ENCODE measurements at regions not wholly inside any gene's neighbourhood (a gene's known extent, or its start where the extent isn't known, plus 50 kb on each side); places are given as distances from the start of the nearest gene placed in this dataset.

GRCh38 chr1:221035662-221036153 is 156.5 kb downstream of the HLX start:
- H3K4me3 Mint-ChIP-seq (ENCODE audit: unreplicated experiment), result no peak overlapping the region
- Histone ChIP-seq H3K27ac (ENCODE audit: low read depth, low read length) (peak overlapping the region; percentile 13), H3K4me1 (ENCODE audit: insufficient read depth, low read length) (peaks cover 6% of the 10 kb centered on the region), H3K4me2 (ENCODE audit: low read length) (peak overlapping the region; percentile 76), H3K27me3 (ENCODE audit: insufficient read depth, low read length) (no peaks in the 10 kb centered on the region), H3K36me3 (ENCODE audit: insufficient read depth, low read length) (no peaks in the 10 kb centered on the region), H3K9ac (ENCODE audit: low read length) (peak overlapping the region; percentile 28), H3K9me3 (ENCODE audit: insufficient read depth, low read depth, low read length) (no peaks in the 10 kb centered on the region), H3K4me3 (ENCODE audit: insufficient read depth, low read depth, low read length) (peak overlapping the region; percentile 29), H3K79me2 (ENCODE audit: insufficient read depth, low read length) (no peaks in the 10 kb centered on the region), H2AFZ (ENCODE audit: low read depth, low read length) (peak overlapping the region; percentile 38), H4K20me1 (ENCODE audit: insufficient read depth, low read length) (no peaks in the 10 kb centered on the region)
- H3K27ac Mint-ChIP-seq (ENCODE audit: unreplicated experiment), result no peak overlapping the region
- DNase-seq (ENCODE audit: low read depth) (peak; percentile 63), FAIRE-seq (no peak)
- no peaks in the 10 kb centered on the region for H3K36me3 Mint-ChIP-seq (ENCODE audit: low read depth, unreplicated experiment)
- peaks cover 3% of the 10 kb centered on the region for H3K27me3 Mint-ChIP-seq (ENCODE audit: low read depth, unreplicated experiment)
- peaks cover 2% of the 10 kb centered on the region for H3K9me3 Mint-ChIP-seq (ENCODE audit: unreplicated experiment)
- TF ChIP-seq EZH2 (IDR thresholded peaks at IDR 0.05; ENCODE audit: insufficient read depth, low read length) (no peak), CTCF (IDR thresholded peaks at IDR 0.05; ENCODE audit: insufficient read depth, low read depth, low read length) (no peak)
- peaks cover 5% of the 10 kb centered on the region for H3K4me1 Mint-ChIP-seq (ENCODE audit: low read depth, unreplicated experiment)

- Histone ChIP-seq H3K27me3 (ENCODE audit: insufficient read depth, low read length) (no peaks in the 10 kb centered on the region), H3K9me3 (ENCODE audit: insufficient read depth, low read depth, low read length) (no peaks in the 10 kb centered on the region), H3K79me2 (ENCODE audit: insufficient read depth, low read length) (no peaks in the 10 kb centered on the region), H3K36me3 (ENCODE audit: insufficient read depth, low read length) (no peaks in the 10 kb centered on the region), H3K4me2 (ENCODE audit: low read length) (no peak overlapping the region), H4K20me1 (ENCODE audit: insufficient read depth, low read length) (no peaks in the 10 kb centered on the region), H3K4me1 (ENCODE audit: insufficient read depth, low read length) (peaks cover 6% of the 10 kb centered on the region), H3K27ac (ENCODE audit: low read depth, low read length) (no peak overlapping the region), H3K9ac (ENCODE audit: low read length) (no peak overlapping the region), H3K4me3 (ENCODE audit: insufficient read depth, low read depth, low read length) (no peak overlapping the region), H2AFZ (ENCODE audit: low read depth, low read length) (no peak overlapping the region)
- no peak for FAIRE-seq
- Mint-ChIP-seq H3K9me3 (ENCODE audit: unreplicated experiment) (peaks cover 2% of the 10 kb centered on the region), H3K27me3 (ENCODE audit: low read depth, unreplicated experiment) (peaks cover 3% of the 10 kb centered on the region), H3K4me3 (ENCODE audit: unreplicated experiment) (no peak overlapping the region), H3K4me1 (ENCODE audit: low read depth, unreplicated experiment) (peaks cover 5% of the 10 kb centered on the region), H3K36me3 (ENCODE audit: low read depth, unreplicated experiment) (no peaks in the 10 kb centered on the region), H3K27ac (ENCODE audit: unreplicated experiment) (no peak overlapping the region)
- DNase-seq (ENCODE audit: low read depth), result peak; percentile 42
- no peak for TF ChIP-seq CTCF (IDR thresholded peaks at IDR 0.05; ENCODE audit: insufficient read depth, low read depth, low read length)
These were observed 160.4 kb downstream of the HLX start for GRCh38 chr1:221039616-221040015.

- Mint-ChIP-seq H3K4me3 (ENCODE audit: unreplicated experiment) (no peak overlapping the region), H3K4me1 (ENCODE audit: low read depth, unreplicated experiment) (peaks cover 5% of the 10 kb centered on the region), H3K36me3 (ENCODE audit: low read depth, unreplicated experiment) (no peaks in the 10 kb centered on the region), H3K27ac (ENCODE audit: unreplicated experiment) (no peak overlapping the region), H3K27me3 (ENCODE audit: low read depth, unreplicated experiment) (peaks cover 2% of the 10 kb centered on the region), H3K9me3 (ENCODE audit: unreplicated experiment) (peaks cover under 1% of the 10 kb centered on the region)
- H4K20me1 ChIP-seq (ENCODE audit: insufficient read depth, low read length), result no peaks in the 10 kb centered on the region
- H2AFZ ChIP-seq (ENCODE audit: low read depth, low read length), result no peak overlapping the region
- H3K27ac ChIP-seq (ENCODE audit: low read depth, low read length), result no peak overlapping the region
- no peak overlapping the region for H3K4me2 ChIP-seq (ENCODE audit: low read length)
- no peaks in the 10 kb centered on the region for H3K9me3 ChIP-seq (ENCODE audit: insufficient read depth, low read depth, low read length)
- H3K36me3 ChIP-seq (ENCODE audit: insufficient read depth, low read length), result no peaks in the 10 kb centered on the region
- DNase-seq (ENCODE audit: low read depth) (no peak), FAIRE-seq (no peak)
- no peaks in the 10 kb centered on the region for H3K79me2 ChIP-seq (ENCODE audit: insufficient read depth, low read length)
- peaks cover 5% of the 10 kb centered on the region for H3K4me1 ChIP-seq (ENCODE audit: insufficient read depth, low read length)
- TF ChIP-seq EZH2 (IDR thresholded peaks at IDR 0.05; ENCODE audit: insufficient read depth, low read length) (no peak), CTCF (IDR thresholded peaks at IDR 0.05; ENCODE audit: insufficient read depth, low read depth, low read length) (no peak)
- H3K4me3 ChIP-seq (ENCODE audit: insufficient read depth, low read depth, low read length), result no peak overlapping the region
- no peak overlapping the region for H3K9ac ChIP-seq (ENCODE audit: low read length)
- H3K27me3 ChIP-seq (ENCODE audit: insufficient read depth, low read length), result no peaks in the 10 kb centered on the region
These were observed 160.9 kb downstream of the HLX start for GRCh38 chr1:221040101-221040500.

Measured in astrocyte (in vitro differentiated cells and primary cell).